ENCODE measurements at regions not wholly inside any gene's neighbourhood (a gene's known extent, or its start where the extent isn't known, plus 50 kb on each side); places are given as distances from the start of the nearest gene placed in this dataset.

- DNase-seq (ENCODE audit: low spot score), result no peak
- in situ Hi-C loops (cut with MboI; ENCODE audit: low sequenced_read_pairs, unreplicated experiment), result no loop called here
- TF ChIP-seq CTCF (IDR thresholded peaks at IDR 0.05; ENCODE audit: borderline replicate concordance, control extremely low read depth, extremely low read depth, insufficient read depth, missing control alignments), result no peak
Measured at GRCh38 chr20:48298851-48299484, 513.7 kb upstream of the SULF2 start.

- no peak for DNase-seq (ENCODE audit: low spot score)
- TF ChIP-seq CTCF (IDR thresholded peaks at IDR 0.05; ENCODE audit: borderline replicate concordance, control extremely low read depth, extremely low read depth, insufficient read depth, missing control alignments), result no peak
- in situ Hi-C loops (cut with MboI; ENCODE audit: low sequenced_read_pairs, unreplicated experiment), result no loop called here
Measured at GRCh38 chr20:48298433-48298832, 513.2 kb upstream of the SULF2 start.

- TF ChIP-seq CTCF (IDR thresholded peaks at IDR 0.05; ENCODE audit: borderline replicate concordance, control extremely low read depth, extremely low read depth, insufficient read depth, missing control alignments), result no peak
- no peak for DNase-seq (ENCODE audit: low spot score)
Measured at GRCh38 chr20:48295966-48296421, 510.7 kb upstream of the SULF2 start.

GRCh38 chr20:48295445-48295903, 510.2 kb upstream of the SULF2 start:
- no peak for TF ChIP-seq CTCF (IDR thresholded peaks at IDR 0.05; ENCODE audit: borderline replicate concordance, control extremely low read depth, extremely low read depth, insufficient read depth, missing control alignments)
- in situ Hi-C loops (cut with MboI; ENCODE audit: low sequenced_read_pairs, unreplicated experiment), result no loop called here
- no peak for DNase-seq (ENCODE audit: low spot score)

More at GRCh38 chr20:48295966-48296421, 510.7 kb upstream of the SULF2 start:
- in situ Hi-C loops (cut with MboI; ENCODE audit: low sequenced_read_pairs, unreplicated experiment), result no loop called here

GRCh38 chr20:48294942-48295341, 509.7 kb upstream of the SULF2 start:
- no peak for DNase-seq (ENCODE audit: low spot score)
- in situ Hi-C loops (cut with MboI; ENCODE audit: low sequenced_read_pairs, unreplicated experiment), result no loop called here
- TF ChIP-seq CTCF (IDR thresholded peaks at IDR 0.05; ENCODE audit: borderline replicate concordance, control extremely low read depth, extremely low read depth, insufficient read depth, missing control alignments), result no peak

- in situ Hi-C loops (cut with MboI; ENCODE audit: low sequenced_read_pairs, unreplicated experiment), result no loop called here
- TF ChIP-seq CTCF (IDR thresholded peaks at IDR 0.05; ENCODE audit: borderline replicate concordance, control extremely low read depth, extremely low read depth, insufficient read depth, missing control alignments), result no peak
- no peak for DNase-seq (ENCODE audit: low spot score)
Measured at GRCh38 chr20:48294196-48294595, 508.9 kb upstream of the SULF2 start.
